ENCODE measurements at regions not wholly inside any gene's neighbourhood (a gene's known extent, or its start where the extent isn't known, plus 50 kb on each side); places are given as distances from the start of the nearest gene placed in this dataset.

- Histone ChIP-seq H3K27me3 (ENCODE audit: insufficient read depth, low read length) (peaks cover 18% of the 10 kb centered on the region; the same call in 1 of the 2 replicates), H3K27ac (ENCODE audit: low read depth, low read length) (no peak overlapping the region), H3K36me3 (ENCODE audit: insufficient read depth, low read length) (no peaks in the 10 kb centered on the region), H3K4me3 (ENCODE audit: low read depth, low read length) (no peak overlapping the region), H3K4me1 (ENCODE audit: control insufficient read depth, insufficient read depth, low read length, unreplicated experiment) (no peaks in the 10 kb centered on the region), H2AFZ (ENCODE audit: low read length, unreplicated experiment) (no peak overlapping the region), H3K79me2 (ENCODE audit: control insufficient read depth, insufficient read depth, low read length, unreplicated experiment) (no peaks in the 10 kb centered on the region)
These were observed 88.5 kb upstream of the BCL9 start for GRCh38 chr1:147452809-147453208.

- H3K36me3 ChIP-seq (ENCODE audit: insufficient read depth, low read length) = no peaks in the 10 kb centered on the region
- H2AFZ ChIP-seq (ENCODE audit: low read length, unreplicated experiment) = no peak overlapping the region
- no peaks in the 10 kb centered on the region for H3K79me2 ChIP-seq (ENCODE audit: control insufficient read depth, insufficient read depth, low read length, unreplicated experiment)
- H3K27me3 ChIP-seq (ENCODE audit: insufficient read depth, low read length) = peaks cover 26% of the 10 kb centered on the region; the same call in 1 of the 2 replicates
- no peaks in the 10 kb centered on the region for H3K4me1 ChIP-seq (ENCODE audit: control insufficient read depth, insufficient read depth, low read length, unreplicated experiment)
- H3K27ac ChIP-seq (ENCODE audit: low read depth, low read length) = no peak overlapping the region
- H3K4me3 ChIP-seq (ENCODE audit: low read depth, low read length) = no peak overlapping the region
These were observed 78.3 kb upstream of the BCL9 start for GRCh38 chr1:147463022-147463421.

GRCh38 chr1:147466543-147466942, 74.8 kb upstream of the BCL9 start:
- H3K27me3 ChIP-seq (ENCODE audit: insufficient read depth, low read length) = peaks cover 43% of the 10 kb centered on the region
- no peaks in the 10 kb centered on the region for H3K36me3 ChIP-seq (ENCODE audit: insufficient read depth, low read length)
- H3K79me2 ChIP-seq (ENCODE audit: control insufficient read depth, insufficient read depth, low read length, unreplicated experiment) = no peaks in the 10 kb centered on the region
- H2AFZ ChIP-seq (ENCODE audit: low read length, unreplicated experiment) = no peak overlapping the region
- H3K4me3 ChIP-seq (ENCODE audit: low read depth, low read length) = no peak overlapping the region
- H3K4me1 ChIP-seq (ENCODE audit: control insufficient read depth, insufficient read depth, low read length, unreplicated experiment) = no peaks in the 10 kb centered on the region
- no peak overlapping the region for H3K27ac ChIP-seq (ENCODE audit: low read depth, low read length)

- Histone ChIP-seq H2AFZ (ENCODE audit: low read length, unreplicated experiment) (no peak overlapping the region), H3K36me3 (ENCODE audit: insufficient read depth, low read length) (no peaks in the 10 kb centered on the region), H3K27ac (ENCODE audit: low read depth, low read length) (no peak overlapping the region), H3K27me3 (ENCODE audit: insufficient read depth, low read length) (peaks cover 43% of the 10 kb centered on the region), H3K4me3 (ENCODE audit: low read depth, low read length) (no peak overlapping the region), H3K4me1 (ENCODE audit: control insufficient read depth, insufficient read depth, low read length, unreplicated experiment) (no peaks in the 10 kb centered on the region), H3K79me2 (ENCODE audit: control insufficient read depth, insufficient read depth, low read length, unreplicated experiment) (no peaks in the 10 kb centered on the region)
These were observed 71.2 kb upstream of the BCL9 start for GRCh38 chr1:147470079-147470478.

- Histone ChIP-seq H2AFZ (ENCODE audit: low read length, unreplicated experiment) (no peak overlapping the region), H3K4me1 (ENCODE audit: control insufficient read depth, insufficient read depth, low read length, unreplicated experiment) (no peaks in the 10 kb centered on the region), H3K4me3 (ENCODE audit: low read depth, low read length) (0 out of 2 replicates have a peak overlapping the region, but pooled peaks have one; percentile 43), H3K27me3 (ENCODE audit: insufficient read depth, low read length) (peaks cover 36% of the 10 kb centered on the region), H3K36me3 (ENCODE audit: insufficient read depth, low read length) (no peaks in the 10 kb centered on the region), H3K79me2 (ENCODE audit: control insufficient read depth, insufficient read depth, low read length, unreplicated experiment) (no peaks in the 10 kb centered on the region), H3K27ac (ENCODE audit: low read depth, low read length) (no peak overlapping the region)
These were observed 68.8 kb upstream of the BCL9 start for GRCh38 chr1:147472489-147472888.

- H3K27me3 ChIP-seq (ENCODE audit: insufficient read depth, low read length) = peaks cover 38% of the 10 kb centered on the region
These were observed 68.2 kb upstream of the BCL9 start for GRCh38 chr1:147472966-147473732.

GRCh38 chr1:147473733-147474049, 67.6 kb upstream of the BCL9 start:
- Histone ChIP-seq H3K27ac (ENCODE audit: low read depth, low read length) (no peak overlapping the region), H2AFZ (ENCODE audit: low read length, unreplicated experiment) (no peak overlapping the region), H3K79me2 (ENCODE audit: control insufficient read depth, insufficient read depth, low read length, unreplicated experiment) (no peaks in the 10 kb centered on the region), H3K4me1 (ENCODE audit: control insufficient read depth, insufficient read depth, low read length, unreplicated experiment) (no peaks in the 10 kb centered on the region), H3K4me3 (ENCODE audit: low read depth, low read length) (no peak overlapping the region), H3K27me3 (ENCODE audit: insufficient read depth, low read length) (peaks cover 42% of the 10 kb centered on the region), H3K36me3 (ENCODE audit: insufficient read depth, low read length) (no peaks in the 10 kb centered on the region)

More at GRCh38 chr1:147472966-147473732, 68.2 kb upstream of the BCL9 start:
- Histone ChIP-seq H2AFZ (ENCODE audit: low read length, unreplicated experiment) (no peak overlapping the region), H3K4me1 (ENCODE audit: control insufficient read depth, insufficient read depth, low read length, unreplicated experiment) (no peaks in the 10 kb centered on the region), H3K4me3 (ENCODE audit: low read depth, low read length) (0 out of 2 replicates have a peak overlapping the region, but pooled peaks have one; percentile 43), H3K36me3 (ENCODE audit: insufficient read depth, low read length) (no peaks in the 10 kb centered on the region), H3K79me2 (ENCODE audit: control insufficient read depth, insufficient read depth, low read length, unreplicated experiment) (no peaks in the 10 kb centered on the region), H3K27ac (ENCODE audit: low read depth, low read length) (no peak overlapping the region)

GRCh38 chr1:147475488-147475887, 65.8 kb upstream of the BCL9 start:
- H3K27me3 ChIP-seq (ENCODE audit: insufficient read depth, low read length) = peaks cover 50% of the 10 kb centered on the region
- no peak overlapping the region for H3K27ac ChIP-seq (ENCODE audit: low read depth, low read length)
- no peaks in the 10 kb centered on the region for H3K4me1 ChIP-seq (ENCODE audit: control insufficient read depth, insufficient read depth, low read length, unreplicated experiment)
- H2AFZ ChIP-seq (ENCODE audit: low read length, unreplicated experiment) = no peak overlapping the region
- no peak overlapping the region for H3K4me3 ChIP-seq (ENCODE audit: low read depth, low read length)
- no peaks in the 10 kb centered on the region for H3K36me3 ChIP-seq (ENCODE audit: insufficient read depth, low read length)
- no peaks in the 10 kb centered on the region for H3K79me2 ChIP-seq (ENCODE audit: control insufficient read depth, insufficient read depth, low read length, unreplicated experiment)

GRCh38 chr1:147478521-147478920, 62.8 kb upstream of the BCL9 start:
- no peaks in the 10 kb centered on the region for H3K36me3 ChIP-seq (ENCODE audit: insufficient read depth, low read length)
- no peak overlapping the region for H2AFZ ChIP-seq (ENCODE audit: low read length, unreplicated experiment)
- H3K4me1 ChIP-seq (ENCODE audit: control insufficient read depth, insufficient read depth, low read length, unreplicated experiment) = no peaks in the 10 kb centered on the region
- H3K27me3 ChIP-seq (ENCODE audit: insufficient read depth, low read length) = peaks cover 47% of the 10 kb centered on the region
- H3K79me2 ChIP-seq (ENCODE audit: control insufficient read depth, insufficient read depth, low read length, unreplicated experiment) = no peaks in the 10 kb centered on the region
- H3K4me3 ChIP-seq (ENCODE audit: low read depth, low read length) = no peak overlapping the region
- H3K27ac ChIP-seq (ENCODE audit: low read depth, low read length) = no peak overlapping the region

GRCh38 chr1:147479864-147480564, 61.3 kb upstream of the BCL9 start:
- H3K27me3 ChIP-seq (ENCODE audit: insufficient read depth, low read length) = peaks cover 45% of the 10 kb centered on the region
- H2AFZ ChIP-seq (ENCODE audit: low read length, unreplicated experiment) = no peak overlapping the region
- no peak overlapping the region for H3K4me3 ChIP-seq (ENCODE audit: low read depth, low read length)
- no peak overlapping the region for H3K27ac ChIP-seq (ENCODE audit: low read depth, low read length)
- H3K4me1 ChIP-seq (ENCODE audit: control insufficient read depth, insufficient read depth, low read length, unreplicated experiment) = no peaks in the 10 kb centered on the region
- no peaks in the 10 kb centered on the region for H3K36me3 ChIP-seq (ENCODE audit: insufficient read depth, low read length)
- no peaks in the 10 kb centered on the region for H3K79me2 ChIP-seq (ENCODE audit: control insufficient read depth, insufficient read depth, low read length, unreplicated experiment)

- no peak overlapping the region for H3K4me3 ChIP-seq (ENCODE audit: low read depth, low read length)
- H3K27me3 ChIP-seq (ENCODE audit: insufficient read depth, low read length) = peaks cover 40% of the 10 kb centered on the region
- no peak overlapping the region for H3K27ac ChIP-seq (ENCODE audit: low read depth, low read length)
- H3K36me3 ChIP-seq (ENCODE audit: insufficient read depth, low read length) = no peaks in the 10 kb centered on the region
- no peak overlapping the region for H2AFZ ChIP-seq (ENCODE audit: low read length, unreplicated experiment)
- H3K79me2 ChIP-seq (ENCODE audit: control insufficient read depth, insufficient read depth, low read length, unreplicated experiment) = no peaks in the 10 kb centered on the region
- H3K4me1 ChIP-seq (ENCODE audit: control insufficient read depth, insufficient read depth, low read length, unreplicated experiment) = no peaks in the 10 kb centered on the region
These were observed 60.8 kb upstream of the BCL9 start for GRCh38 chr1:147480565-147480935.
